ENCODE measurements at regions not wholly inside any gene's neighbourhood (a gene's known extent, or its start where the extent isn't known, plus 50 kb on each side); places are given as distances from the start of the nearest gene placed in this dataset.

DNA sequence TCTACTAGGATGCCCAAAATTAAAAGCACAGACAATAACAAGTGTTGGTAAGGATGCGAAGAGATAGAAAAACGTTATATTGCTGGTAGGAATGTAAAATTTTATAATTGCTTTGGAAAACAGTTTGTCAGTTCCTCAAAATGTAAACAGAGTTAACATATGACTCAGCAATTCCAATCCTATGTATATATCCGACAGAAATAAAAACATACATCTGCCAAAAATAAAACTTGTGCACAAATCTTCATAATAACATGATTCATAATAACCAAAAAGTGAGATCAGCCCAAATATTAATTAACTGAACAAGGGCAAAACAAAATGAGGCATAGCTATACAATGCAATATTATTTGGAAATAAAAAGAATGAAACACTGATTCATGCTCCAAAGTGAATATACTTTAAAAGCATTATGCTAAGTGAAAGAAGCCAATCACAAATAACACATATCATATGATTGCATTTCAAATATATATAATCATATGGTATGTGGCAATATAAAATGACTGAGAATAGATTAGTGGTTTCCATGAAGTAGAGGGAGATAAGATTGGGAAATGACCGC is 609.3 kb downstream of the IGSF11 start:
- no peak for DNase-seq (ENCODE audit: extremely low spot score)
- TF ChIP-seq ZNF384 (IDR thresholded peaks at IDR 0.05) (no peak), FOXA1 (IDR thresholded peaks at IDR 0.05) (no peak), SUZ12 (IDR thresholded peaks at IDR 0.05) (no peak), ELF4 (IDR thresholded peaks at IDR 0.05) (no peak), HDGF (IDR thresholded peaks at IDR 0.05; ENCODE audit: borderline replicate concordance) (no peak)
- ChIA-PET CTCF (no interaction called here), POLR2A (no interaction called here)

DNA sequence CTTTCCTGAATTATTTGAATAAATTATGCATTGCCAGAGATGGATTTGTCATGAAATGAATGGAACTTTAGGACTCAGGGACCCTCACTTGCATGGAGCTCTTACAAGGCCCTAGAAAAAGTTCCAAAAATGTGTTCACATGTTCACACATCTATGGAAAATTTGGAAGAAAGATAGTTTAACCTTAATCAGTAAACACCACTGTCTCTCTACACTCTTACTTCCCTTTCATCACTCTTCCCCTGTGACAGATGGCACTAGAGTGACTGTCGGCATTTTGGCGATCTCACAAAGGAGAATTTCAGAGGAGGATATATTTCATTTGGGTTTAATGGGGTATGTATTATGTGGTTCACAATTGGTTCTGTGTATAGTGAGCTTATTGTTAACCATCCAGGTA is 600.8 kb downstream of the IGSF11 start:
- TF ChIP-seq LEF1 (IDR thresholded peaks at IDR 0.05; ENCODE audit: borderline replicate concordance) = no peak
- no peak for TF ChIP-seq ZNF384 (IDR thresholded peaks at IDR 0.05)
- POLR2A ChIA-PET = no interaction called here
- no peak for DNase-seq (ENCODE audit: extremely low spot score)
- CTCF ChIA-PET = no interaction called here

DNA sequence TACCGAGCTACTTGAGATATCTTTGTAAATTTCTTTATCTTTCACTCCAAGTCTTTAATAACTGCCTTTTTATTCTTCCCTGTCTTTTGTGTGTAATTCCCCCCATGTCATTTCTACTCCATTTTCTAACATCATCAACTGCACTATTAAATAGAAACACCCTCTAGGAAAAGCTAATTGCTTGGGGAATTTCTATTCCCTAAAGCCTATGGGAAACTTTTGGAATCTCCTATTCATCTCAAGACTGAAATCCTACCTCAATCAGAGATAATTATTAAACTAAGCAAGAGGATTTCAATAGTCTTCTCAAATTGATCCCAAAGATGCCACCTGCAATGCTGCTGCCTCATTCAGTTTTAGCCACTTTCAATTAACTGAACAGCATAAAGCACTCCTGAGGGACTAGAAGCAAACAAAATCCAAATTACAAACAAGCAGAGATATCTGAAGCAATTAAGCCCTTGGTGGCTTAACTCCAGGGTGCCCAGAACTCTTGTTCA is 598.7 kb downstream of the IGSF11 start:
- TF ChIP-seq ZNF384 (IDR thresholded peaks at IDR 0.05) = no peak
- TF ChIP-seq BHLHE40 (IDR thresholded peaks at IDR 0.05; ENCODE audit: borderline replicate concordance) = no peak
- TF ChIP-seq ELF4 (IDR thresholded peaks at IDR 0.05) = no peak
- TF ChIP-seq FOXK2 (IDR thresholded peaks at IDR 0.05) = no peak
- no peak for TF ChIP-seq LEF1 (IDR thresholded peaks at IDR 0.05; ENCODE audit: borderline replicate concordance)
- TF ChIP-seq SP1 (IDR thresholded peaks at IDR 0.05) = no peak
- no peak for TF ChIP-seq CTBP1 (IDR thresholded peaks at IDR 0.05; ENCODE audit: borderline replicate concordance)
- no peak for TF ChIP-seq L3MBTL2 (conservative IDR thresholded peaks at IDR 0.05)
- TF ChIP-seq TARDBP (IDR thresholded peaks at IDR 0.05) = no peak
- TF ChIP-seq NFRKB (IDR thresholded peaks at IDR 0.05) = no peak
- TF ChIP-seq FOXM1 (IDR thresholded peaks at IDR 0.05; ENCODE audit: borderline replicate concordance) = no peak
- TF ChIP-seq, protein P1, sequence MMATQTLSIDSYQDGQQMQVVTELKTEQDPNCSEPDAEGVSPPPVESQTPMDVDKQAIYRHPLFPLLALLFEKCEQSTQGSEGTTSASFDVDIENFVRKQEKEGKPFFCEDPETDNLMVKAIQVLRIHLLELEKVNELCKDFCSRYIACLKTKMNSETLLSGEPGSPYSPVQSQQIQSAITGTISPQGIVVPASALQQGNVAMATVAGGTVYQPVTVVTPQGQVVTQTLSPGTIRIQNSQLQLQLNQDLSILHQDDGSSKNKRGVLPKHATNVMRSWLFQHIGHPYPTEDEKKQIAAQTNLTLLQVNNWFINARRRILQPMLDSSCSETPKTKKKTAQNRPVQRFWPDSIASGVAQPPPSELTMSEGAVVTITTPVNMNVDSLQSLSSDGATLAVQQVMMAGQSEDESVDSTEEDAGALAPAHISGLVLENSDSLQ (IDR thresholded peaks at IDR 0.05) = no peak
- no peak for TF ChIP-seq FOXA1 (IDR thresholded peaks at IDR 0.05)
- TF ChIP-seq SUZ12 (IDR thresholded peaks at IDR 0.05) = no peak
- no peak for TF ChIP-seq ARNT (IDR thresholded peaks at IDR 0.05)
- DNase-seq (ENCODE audit: extremely low spot score) = no peak
- ChIA-PET POLR2A (no interaction called here), CTCF (no interaction called here)

DNA sequence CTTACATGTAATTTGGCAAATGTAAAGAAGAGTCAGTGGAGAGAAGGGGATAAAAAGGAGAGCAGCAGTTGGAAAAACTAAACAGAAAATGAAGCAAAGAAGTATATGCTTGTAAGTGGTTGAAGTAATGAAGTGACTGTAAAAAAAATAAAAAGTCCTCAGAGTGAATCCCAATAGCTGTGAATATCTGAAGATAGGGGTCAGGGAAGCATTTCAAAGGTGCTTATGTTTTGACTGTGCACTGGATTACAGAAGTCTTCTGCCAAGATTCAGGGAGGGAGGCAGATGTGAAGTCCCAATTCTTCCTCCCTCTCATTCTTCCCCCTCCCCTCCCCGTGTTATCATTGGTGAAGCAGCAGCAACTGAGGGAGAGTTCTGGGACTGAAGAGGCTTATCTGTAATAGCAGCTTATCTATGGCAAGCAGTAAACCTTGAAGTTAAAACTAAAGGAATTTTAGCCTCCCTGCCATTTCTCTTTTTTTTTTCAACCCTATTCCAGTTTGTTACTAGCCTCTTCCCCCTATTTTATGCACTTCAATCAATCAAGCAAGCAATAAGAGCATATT is 597.9 kb downstream of the IGSF11 start:
- no peak for TF ChIP-seq BHLHE40 (IDR thresholded peaks at IDR 0.05; ENCODE audit: borderline replicate concordance)
- ChIA-PET CTCF (no interaction called here), POLR2A (no interaction called here)
- DNase-seq (ENCODE audit: extremely low spot score) = no peak

DNA sequence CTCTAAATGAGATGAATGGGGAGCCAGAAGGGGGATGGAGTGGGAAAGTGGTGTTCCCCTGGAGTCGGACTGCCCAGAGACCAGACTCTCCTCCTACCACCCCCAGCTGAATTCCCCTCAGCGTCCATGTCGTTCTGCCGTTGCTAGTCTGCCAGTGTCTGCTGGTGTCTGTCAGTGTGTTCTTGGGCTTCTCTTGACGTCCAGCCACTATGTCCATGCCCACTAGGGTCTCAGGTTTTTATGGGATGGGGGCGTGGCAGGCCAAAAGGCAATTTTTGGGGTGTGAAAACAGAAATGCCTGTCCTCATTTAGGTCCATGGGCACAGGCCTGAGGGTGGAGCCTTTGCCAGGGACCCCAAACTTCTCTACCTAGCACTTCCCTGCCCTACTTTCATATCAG is 589.6 kb downstream of the IGSF11 start:
- ChIA-PET CTCF (no interaction called here), POLR2A (no interaction called here)
- DNase-seq (ENCODE audit: extremely low spot score) = no peak
- TF ChIP-seq ARNT (IDR thresholded peaks at IDR 0.05) = no peak
- TF ChIP-seq BHLHE40 (IDR thresholded peaks at IDR 0.05; ENCODE audit: borderline replicate concordance) = no peak
- no peak for TF ChIP-seq FOXM1 (IDR thresholded peaks at IDR 0.05; ENCODE audit: borderline replicate concordance)
- TF ChIP-seq FOXA1 (IDR thresholded peaks at IDR 0.05) = no peak
- no peak for TF ChIP-seq SP1 (IDR thresholded peaks at IDR 0.05)
- TF ChIP-seq FOXK2 (IDR thresholded peaks at IDR 0.05) = no peak
- TF ChIP-seq ELF4 (IDR thresholded peaks at IDR 0.05) = no peak
- TF ChIP-seq, protein P1 (IDR thresholded peaks at IDR 0.05) = no peak
- TF ChIP-seq L3MBTL2 (conservative IDR thresholded peaks at IDR 0.05) = no peak
- no peak for TF ChIP-seq SUZ12 (IDR thresholded peaks at IDR 0.05)
- no peak for TF ChIP-seq ZNF384 (IDR thresholded peaks at IDR 0.05)
- TF ChIP-seq TARDBP (IDR thresholded peaks at IDR 0.05) = no peak
- TF ChIP-seq CTBP1 (IDR thresholded peaks at IDR 0.05; ENCODE audit: borderline replicate concordance) = no peak
- no peak for TF ChIP-seq HDGF (IDR thresholded peaks at IDR 0.05; ENCODE audit: borderline replicate concordance)
- no peak for TF ChIP-seq LEF1 (IDR thresholded peaks at IDR 0.05; ENCODE audit: borderline replicate concordance)

DNA sequence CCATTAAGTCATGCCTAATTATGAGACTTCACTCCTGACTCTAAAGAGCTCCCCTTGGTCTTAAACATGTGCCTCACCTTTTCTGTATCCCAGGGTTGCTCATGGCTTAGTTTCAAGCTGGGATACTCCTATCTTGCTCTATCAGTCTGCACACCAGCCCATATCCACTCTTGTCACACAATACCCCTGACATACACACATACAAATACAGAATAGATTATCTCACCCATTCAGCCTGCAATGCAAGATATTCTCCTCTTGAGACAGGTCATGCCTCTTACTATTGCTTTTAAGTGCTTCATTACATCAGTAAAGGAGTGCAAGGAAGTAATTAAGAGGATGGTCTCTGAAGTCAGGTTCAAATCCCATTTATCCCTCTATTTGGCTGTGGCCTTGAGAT is 587.3 kb downstream of the IGSF11 start:
- ChIA-PET POLR2A (no interaction called here), CTCF (no interaction called here)
- TF ChIP-seq L3MBTL2 (conservative IDR thresholded peaks at IDR 0.05) (no peak), SUZ12 (IDR thresholded peaks at IDR 0.05) (no peak), ARNT (IDR thresholded peaks at IDR 0.05) (no peak), ZNF384 (IDR thresholded peaks at IDR 0.05) (no peak), NFRKB (IDR thresholded peaks at IDR 0.05) (no peak), CTBP1 (IDR thresholded peaks at IDR 0.05; ENCODE audit: borderline replicate concordance) (no peak), FOXM1 (IDR thresholded peaks at IDR 0.05; ENCODE audit: borderline replicate concordance) (no peak), TARDBP (IDR thresholded peaks at IDR 0.05) (no peak), BHLHE40 (IDR thresholded peaks at IDR 0.05; ENCODE audit: borderline replicate concordance) (no peak), HDGF (IDR thresholded peaks at IDR 0.05; ENCODE audit: borderline replicate concordance) (no peak), SP1 (IDR thresholded peaks at IDR 0.05) (no peak), ELF4 (IDR thresholded peaks at IDR 0.05) (no peak), LEF1 (IDR thresholded peaks at IDR 0.05; ENCODE audit: borderline replicate concordance) (no peak), FOXA1 (IDR thresholded peaks at IDR 0.05) (no peak), FOXK2 (IDR thresholded peaks at IDR 0.05) (no peak)
- TF ChIP-seq, protein P1 (IDR thresholded peaks at IDR 0.05) = no peak
- DNase-seq (ENCODE audit: extremely low spot score) = no peak
